CD1c-positive myeloid dendritic cell (primary cell): ENCODE measurements at regions not wholly inside any gene's neighbourhood (a gene's known extent, or its start where the extent isn't known, plus 50 kb on each side); places are given as distances from the start of the nearest gene placed in this dataset.
"Not testable (repeated sequence)": the region's sequence is repeated elsewhere in the genome, so short reads cannot be mapped to it uniquely, and the experiment has no call there.

Experiments
- DNase-seq: peaks from one replicate; pipeline ENCODE4 v3.0.0-alpha.2; 2016; ENCODE audit errors: extremely low spot score

- DNase-seq, result no peak
Observed at GRCh38 chr20:53891306-53891894, 179.0 kb downstream of the BCAS1 start.

GRCh38 chr20:53890443-53891305, 179.7 kb downstream of the BCAS1 start:
- no peak for DNase-seq

- no peak for DNase-seq
Observed at GRCh38 chr20:53889411-53890148, 180.8 kb downstream of the BCAS1 start.

GRCh38 chr20:53888951-53889350, 181.4 kb downstream of the BCAS1 start:
- no peak for DNase-seq

- no peak for DNase-seq
Observed at GRCh38 chr20:53888510-53888909, 181.9 kb downstream of the BCAS1 start.

GRCh38 chr20:53887973-53888372, 182.4 kb downstream of the BCAS1 start:
- DNase-seq, result no peak

- no peak for DNase-seq
Observed at GRCh38 chr20:53884859-53885541, 185.4 kb downstream of the BCAS1 start.

GRCh38 chr20:53883098-53883911, 187.1 kb downstream of the BCAS1 start:
- no peak for DNase-seq

GRCh38 chr20:53882438-53882986, 187.9 kb downstream of the BCAS1 start:
- DNase-seq, result not testable (repeated sequence)

GRCh38 chr20:53881362-53881761, 189.0 kb downstream of the BCAS1 start:
- DNase-seq, result no peak

GRCh38 chr20:53880108-53880641, 190.2 kb downstream of the BCAS1 start:
- no peak for DNase-seq

- no peak for DNase-seq
Observed at GRCh38 chr20:53879048-53879684, 191.2 kb downstream of the BCAS1 start.

- no peak for DNase-seq
Observed at GRCh38 chr20:53878262-53879047, 191.9 kb downstream of the BCAS1 start.

- DNase-seq, result no peak
Observed at GRCh38 chr20:53876956-53877355, 193.4 kb downstream of the BCAS1 start.

- no peak for DNase-seq
Observed at GRCh38 chr20:53876470-53876869, 193.9 kb downstream of the BCAS1 start.

- DNase-seq, result peak; percentile 85
Observed at GRCh38 chr20:53875452-53875851, 194.9 kb downstream of the BCAS1 start.

GRCh38 chr20:53874706-53875105, 195.7 kb downstream of the BCAS1 start:
- no peak for DNase-seq

- no peak for DNase-seq
Observed at GRCh38 chr20:53874104-53874503, 196.3 kb downstream of the BCAS1 start.

GRCh38 chr20:53873230-53873604, 197.2 kb downstream of the BCAS1 start:
- no peak for DNase-seq
